HK-2 (cell line): ENCODE measurements at regions not wholly inside any gene's neighbourhood (a gene's known extent, or its start where the extent isn't known, plus 50 kb on each side); places are given as distances from the start of the nearest gene placed in this dataset.

ENCODE experiments used
- DNase-seq: peaks from one replicate; pipeline ENCODE4 v3.0.0-alpha.2; 2018; ENCODE audit not compliant: unreplicated experiment

DNA sequence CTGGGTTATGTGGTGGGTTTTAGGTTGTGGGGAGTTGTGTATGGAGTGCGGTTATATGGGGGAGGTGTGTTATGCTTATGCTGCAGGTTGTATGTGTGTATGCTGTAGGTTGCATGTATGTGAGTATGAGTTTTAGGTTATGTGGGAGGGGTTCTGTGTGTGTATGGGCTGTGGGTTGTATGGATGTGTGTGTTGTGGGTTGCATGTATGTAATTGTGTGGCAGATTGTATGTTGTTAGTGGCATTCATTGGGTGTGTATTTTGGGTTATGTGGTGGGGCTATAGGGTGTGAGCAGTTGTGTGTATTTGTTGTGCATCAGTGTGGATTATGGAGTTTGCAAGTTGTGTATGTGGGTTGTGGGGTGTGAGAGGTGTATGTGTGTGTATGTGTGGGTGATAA, 277.4 kb downstream of the NPIPA8 start:
- DNase-seq, result no peak

DNA sequence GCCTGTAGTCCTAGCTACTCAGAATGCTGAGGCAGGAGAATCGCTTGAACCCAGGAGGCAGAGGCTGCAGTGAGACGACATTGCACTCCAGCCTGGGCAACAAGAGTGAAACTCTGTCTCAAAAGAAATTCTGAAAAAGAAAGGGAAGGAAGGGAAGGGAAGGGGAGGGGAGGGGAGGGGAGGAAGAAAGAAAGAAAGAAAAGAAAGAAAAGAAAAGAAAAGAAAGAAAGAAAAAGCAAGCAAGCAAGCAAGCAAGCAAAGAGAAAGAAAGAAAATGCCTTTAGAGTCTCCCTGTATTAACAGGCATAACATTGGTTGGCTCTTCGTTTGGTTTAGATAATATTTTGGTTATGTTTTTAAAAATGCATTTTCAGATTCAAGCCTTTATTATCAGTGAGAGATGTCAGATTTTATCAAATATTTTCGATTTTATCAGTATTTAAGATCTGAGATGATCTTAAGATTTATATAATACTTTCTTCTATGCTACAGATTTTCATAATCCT, 281.1 kb downstream of the NPIPA8 start:
- DNase-seq, result no peak

DNA sequence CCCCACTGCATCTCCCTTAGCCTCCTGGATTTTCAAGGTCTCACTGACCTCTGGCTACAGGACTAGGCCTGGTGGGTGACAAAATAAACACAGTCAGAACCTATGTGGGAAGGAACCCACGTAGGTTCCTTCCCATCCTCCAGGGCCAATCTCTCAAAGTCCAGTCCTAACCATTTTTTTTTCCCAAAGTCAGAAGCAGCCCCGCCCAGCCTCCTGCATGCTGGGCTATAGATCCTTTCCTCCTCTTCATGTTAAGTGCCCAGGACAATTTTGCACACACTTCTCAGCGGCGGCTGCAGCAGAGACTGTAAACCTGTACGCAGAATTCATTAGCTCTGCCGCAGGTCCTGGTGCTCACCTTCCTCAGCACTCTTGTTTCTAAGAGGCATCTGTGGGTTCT, 285.8 kb downstream of the NPIPA8 start:
- DNase-seq, result no peak

DNA sequence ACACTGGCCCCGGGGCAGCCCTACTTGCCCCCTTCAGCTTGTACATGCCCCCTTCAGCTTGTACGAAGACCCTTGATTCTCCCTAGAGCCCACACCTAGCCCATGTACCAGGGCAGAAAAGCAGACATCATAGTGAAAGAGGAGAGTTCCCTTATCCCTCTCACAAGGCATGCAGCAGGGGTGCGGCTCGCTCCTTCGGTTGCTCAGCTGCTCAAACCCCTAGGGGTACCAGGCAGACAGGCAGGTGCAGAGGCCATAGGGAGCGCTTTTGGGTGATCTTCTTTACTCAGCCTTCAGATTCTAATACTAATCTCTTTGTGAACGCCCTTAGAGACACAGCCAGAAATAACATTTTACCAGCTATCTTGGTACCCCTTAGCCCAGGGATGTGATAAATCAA, 286.3 kb downstream of the NPIPA8 start:
- DNase-seq, result no peak

DNA sequence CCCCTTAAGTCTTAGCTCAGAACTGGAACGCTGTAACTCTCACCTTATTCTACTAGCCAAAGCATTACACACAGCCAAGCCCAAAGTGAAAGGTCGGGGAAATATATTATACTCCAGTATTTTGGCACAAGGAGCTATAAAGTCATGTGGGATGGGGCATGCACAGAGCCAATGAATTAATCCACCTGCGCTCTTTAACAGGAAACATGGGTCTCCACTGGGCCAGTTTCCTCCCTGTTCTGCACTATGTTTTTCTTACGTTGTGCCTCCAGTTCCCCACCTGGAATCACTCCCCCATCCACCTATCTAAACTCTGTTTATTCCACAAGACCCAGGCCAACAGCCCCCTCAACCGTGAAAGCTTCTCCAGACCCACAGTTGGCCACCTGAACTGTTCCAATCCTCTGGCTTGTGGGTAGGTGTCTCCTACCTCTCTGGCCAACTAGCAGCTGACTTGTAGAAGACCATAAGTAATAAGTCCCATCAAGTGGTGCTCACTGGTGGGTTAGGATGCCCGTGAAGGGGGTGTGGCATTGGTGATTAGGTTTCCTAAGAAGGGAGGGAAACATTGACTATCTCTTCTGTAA, 286.9 kb downstream of the NPIPA8 start:
- DNase-seq, result no peak

DNA sequence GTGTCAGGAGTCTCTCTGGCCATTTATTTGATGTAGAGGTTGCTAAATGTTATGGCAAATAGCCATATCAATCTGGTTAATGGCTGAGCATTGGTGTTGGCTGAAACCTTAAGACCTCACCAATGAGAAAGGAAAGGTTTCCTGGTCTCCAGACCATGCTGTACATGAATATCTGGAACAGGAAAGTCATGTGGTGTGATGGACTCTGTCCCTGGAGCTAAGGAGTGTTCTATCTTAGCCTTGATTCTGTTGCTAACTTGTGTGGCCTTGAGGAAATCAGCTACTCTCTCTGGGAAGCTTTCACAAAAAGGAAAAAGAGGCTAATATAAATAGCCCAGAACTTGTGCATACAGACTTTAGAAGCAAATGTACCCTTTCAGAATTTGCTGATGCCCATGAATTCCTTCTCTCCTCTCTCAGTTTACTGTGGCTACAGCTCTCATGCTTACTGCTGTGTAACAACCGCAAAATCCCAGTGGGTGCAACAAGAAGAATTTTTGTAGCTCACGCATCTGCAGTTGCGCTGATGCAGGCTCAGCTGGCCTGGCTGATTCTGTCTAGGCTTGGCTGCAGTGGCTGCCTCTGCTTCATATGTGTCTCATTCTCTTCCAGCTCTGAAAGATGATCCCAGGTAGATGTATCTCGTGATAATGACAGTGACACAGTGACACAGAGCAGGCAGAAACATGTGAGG, 287.5 kb downstream of the NPIPA8 start:
- DNase-seq, result no peak

DNA sequence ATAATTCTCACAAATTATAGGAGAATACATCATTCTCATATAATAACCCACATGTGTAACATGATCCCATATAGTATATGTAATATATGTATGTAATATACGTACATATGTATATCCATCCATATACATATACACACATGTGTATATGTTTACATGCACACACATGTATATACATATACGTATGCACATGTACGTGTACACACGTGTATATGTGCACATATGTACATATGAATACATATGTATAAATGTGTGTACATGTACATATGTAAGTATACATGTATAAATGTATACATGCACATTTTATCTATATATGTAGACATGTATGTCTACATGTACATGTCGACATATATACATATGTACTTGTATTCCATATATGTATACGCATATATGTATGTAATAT, 288.8 kb downstream of the NPIPA8 start:
- no peak for DNase-seq

DNA sequence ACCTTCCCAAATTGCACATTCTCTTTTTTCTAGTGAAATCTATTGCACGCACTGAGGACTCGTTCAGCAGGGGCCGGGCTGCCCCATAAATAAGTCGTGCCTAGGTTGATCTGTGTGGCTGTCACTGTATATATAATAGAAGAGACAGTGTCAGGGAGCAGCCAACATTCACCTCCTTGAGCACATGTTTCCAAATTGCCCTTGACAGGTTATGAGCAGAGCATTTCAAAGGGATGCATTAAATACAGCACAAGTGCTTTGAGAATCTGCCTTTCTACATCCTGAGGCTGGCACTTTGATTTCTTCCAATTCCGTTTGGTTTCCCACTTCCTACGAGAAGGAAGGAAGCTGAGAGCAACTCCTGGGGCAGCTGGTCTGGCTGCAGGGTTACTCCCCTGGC, 291.2 kb downstream of the NPIPA8 start:
- DNase-seq, result no peak

DNA sequence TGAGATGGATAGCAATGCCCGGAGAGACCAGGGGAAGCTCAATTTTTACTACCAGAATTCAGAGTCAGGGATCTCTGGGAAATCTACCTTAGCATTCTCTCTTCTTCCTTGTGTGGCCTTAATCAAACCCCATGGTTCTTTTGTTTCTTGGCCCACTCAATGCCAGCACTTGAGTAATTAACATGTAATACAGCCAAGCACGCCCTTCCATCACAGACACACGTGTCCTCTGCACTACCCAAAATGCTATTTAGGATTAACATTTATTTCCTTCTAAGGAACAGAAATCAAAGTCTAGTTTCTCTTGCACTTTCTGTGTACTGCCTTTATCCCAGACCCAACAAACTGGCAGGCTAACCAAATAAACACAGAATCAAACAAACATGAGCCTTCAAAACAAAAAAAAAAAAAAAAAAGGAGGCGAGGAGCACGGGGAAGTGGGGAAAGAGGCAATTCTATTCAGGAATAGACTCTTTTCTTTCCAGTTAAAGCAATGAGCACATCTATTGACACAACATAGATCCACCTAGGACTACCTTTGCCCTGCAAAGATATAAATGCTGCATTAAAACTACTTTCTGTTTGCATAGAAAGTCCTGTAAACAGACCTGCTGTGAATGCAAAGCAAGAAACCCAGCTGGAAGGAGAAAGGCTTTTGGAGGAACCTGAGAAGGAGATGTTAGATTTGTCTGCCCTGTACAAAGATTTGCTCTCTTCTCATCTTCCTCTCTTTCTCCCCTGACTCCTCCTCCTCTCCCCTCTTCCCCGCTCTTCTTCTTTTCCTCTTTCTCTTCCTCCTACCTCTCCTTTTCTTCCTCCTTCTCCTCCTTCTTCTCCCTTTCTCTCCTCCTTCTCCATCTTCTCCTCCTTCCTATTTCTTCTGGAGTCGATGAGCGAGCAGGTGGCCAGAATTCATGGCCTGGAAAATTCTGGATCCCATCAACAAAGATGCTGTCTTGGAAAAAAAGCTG, 294.4 kb downstream of the NPIPA8 start:
- no peak for DNase-seq

DNA sequence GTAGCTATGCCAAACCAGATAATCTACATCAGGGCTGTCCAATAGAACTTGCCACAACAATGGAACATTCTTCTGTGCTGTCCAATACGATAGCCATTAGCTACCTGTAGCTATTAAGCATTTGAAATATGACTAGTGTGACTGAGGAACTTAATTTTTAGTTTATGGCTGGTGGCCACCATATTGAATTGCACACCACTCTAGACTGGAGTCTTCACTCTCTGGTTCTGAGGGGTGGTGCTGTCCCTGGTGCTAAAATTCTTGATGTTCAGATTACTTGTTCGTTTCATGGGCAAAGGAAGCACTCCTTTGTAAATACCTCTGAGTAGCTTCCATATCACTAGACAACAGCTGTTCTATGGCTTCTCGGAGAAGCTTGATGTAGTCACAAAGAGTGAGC, 296.6 kb downstream of the NPIPA8 start:
- no peak for DNase-seq

DNA sequence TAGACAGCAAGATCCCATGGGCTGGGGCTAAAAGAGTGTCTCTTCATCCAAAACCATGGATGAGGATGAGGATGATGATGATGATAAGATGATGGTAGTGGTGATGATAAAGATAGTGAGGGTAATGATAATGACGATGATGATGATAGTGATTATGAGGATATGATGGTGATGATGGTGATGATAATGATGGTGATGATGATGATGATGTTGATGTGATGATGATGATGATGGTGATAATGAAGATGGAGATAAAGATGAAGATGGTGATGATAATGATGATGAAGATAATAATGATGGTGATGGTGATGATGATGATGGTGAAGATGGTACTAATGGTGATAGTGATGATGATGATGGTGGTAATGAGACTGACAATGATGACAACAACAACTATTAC, 299.5 kb downstream of the NPIPA8 start:
- no peak for DNase-seq

DNA sequence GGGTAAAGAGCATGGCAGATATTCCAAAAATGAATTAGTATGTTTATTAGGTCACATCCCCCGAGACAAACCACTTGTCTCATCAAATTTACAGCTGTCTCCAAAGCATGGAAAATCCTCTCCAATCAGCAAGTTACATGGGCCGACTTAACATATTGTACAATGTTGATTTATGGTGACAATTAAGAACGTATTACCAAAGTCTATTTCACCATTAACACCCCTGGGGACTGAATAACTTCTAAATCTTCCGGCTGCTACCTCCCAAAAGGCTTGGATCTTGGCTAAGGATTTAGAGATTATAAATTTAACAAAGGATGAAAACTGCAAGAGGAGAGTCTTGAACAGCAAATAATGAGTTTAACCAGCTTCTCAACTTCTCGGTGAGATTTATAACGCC, 311.9 kb downstream of the NPIPA8 start:
- DNase-seq, result no peak

DNA sequence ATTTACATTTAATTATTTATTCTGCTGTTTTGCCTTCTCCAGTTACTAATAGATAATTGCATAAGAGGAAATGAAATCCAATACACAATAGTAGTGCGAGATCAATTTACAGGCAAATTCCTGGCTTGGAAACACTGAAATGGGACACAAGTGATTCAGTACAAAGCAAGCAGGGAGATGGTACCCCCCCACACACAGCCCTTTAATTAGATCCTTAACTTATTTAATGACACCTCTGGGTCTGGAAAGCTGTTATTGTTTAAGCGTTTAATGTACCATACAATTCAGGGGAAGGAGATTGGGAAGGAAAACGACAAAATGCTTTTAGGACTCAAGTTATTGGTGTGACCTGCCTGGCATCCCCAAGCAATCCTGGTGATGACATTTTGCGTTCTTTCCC, 318.2 kb downstream of the NPIPA8 start:
- no peak for DNase-seq

DNA sequence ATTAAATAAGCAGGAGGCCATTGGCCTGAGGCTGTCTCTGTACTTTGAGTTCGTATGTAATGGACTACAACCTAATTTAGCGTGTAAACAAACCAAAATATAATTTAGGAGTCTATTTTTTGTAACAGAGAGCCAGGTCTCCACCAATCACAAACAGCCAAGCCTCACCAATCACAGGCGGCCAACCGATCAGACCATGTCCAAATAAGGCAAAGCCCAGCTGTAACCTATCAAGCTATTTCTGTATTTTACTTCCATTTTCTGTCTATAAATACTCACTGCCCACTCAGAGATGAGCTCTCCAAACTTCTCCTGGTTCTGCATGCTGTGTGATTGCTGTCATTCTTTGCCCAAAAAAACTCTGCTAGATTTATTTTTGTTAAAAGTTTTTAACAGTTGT, 322.7 kb downstream of the NPIPA8 start:
- DNase-seq, result no peak

DNA sequence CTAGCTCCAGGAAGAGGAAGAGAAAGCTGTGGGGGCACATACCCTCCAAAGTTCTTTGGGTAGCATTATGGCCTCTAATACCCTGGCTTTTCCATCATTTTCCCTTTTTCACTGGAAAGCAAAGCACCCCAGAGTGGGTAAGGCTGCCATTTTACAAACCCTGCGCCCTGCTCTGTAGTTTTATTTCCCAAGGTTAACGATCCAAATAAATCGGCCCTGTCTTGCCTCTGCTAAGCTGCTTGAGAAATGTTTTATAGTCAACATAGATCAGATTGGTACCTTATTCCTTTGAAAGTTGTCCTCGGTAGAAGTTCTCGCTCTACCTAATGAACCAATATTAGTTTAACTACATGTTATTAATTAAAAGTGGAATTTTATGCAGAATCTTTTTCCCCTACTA, 328.2 kb downstream of the NPIPA8 start:
- DNase-seq, result no peak

DNA sequence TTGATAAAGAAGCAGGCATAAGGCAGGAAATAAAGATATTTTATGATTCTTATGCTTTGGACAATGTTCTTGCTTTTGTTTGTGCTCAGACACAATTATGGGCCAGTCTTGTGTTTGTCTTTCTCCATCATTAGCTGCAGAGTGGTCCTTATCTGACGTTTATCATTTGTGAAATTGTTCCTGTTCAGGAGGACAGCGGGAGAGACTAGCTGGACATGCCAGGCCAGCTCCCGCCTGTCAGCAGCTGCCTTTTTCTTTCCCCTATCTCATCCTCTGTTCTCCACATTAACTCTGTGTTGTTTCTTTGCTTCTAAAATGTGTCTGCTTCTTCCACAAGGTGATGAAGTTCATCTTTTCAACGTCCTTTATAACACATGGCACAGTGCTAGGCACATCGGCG, 333.5 kb downstream of the NPIPA8 start:
- no peak for DNase-seq

DNA sequence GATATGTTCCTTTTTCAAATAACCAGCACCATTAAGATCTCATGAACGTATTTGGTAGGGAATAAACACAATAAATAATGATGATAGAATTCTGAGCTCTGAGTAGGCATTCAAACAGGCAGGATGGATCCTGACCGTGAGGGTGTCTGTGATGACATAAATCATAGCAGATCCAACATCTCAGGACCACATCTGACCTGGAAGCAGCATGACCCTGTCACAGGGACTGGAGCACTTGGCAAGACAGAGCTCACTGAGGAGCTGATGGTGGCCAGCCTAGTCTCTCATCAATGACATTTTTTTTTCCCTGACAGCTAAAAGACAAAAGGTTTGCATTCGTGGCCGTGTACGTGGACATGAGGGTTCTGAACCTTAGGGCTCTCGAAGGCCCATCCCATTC, 337.5 kb downstream of the NPIPA8 start:
- DNase-seq, result no peak

DNA sequence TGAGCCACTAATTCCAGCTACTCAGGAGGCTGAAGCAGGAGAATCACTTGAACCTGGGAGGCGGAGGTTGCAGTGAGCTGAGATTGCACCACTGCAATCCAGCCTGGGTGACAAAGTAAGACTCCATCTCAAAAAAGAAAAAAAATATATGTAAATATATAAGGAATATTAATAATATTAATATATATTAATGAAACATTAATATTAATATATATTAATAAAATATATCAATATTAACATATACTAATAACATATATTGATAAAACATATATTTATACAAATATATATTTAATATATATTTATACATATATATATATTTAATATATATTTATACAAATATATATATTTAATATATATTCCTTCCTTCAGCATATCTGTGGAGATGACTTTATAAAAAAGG, 338.0 kb downstream of the NPIPA8 start:
- DNase-seq, result no peak

DNA sequence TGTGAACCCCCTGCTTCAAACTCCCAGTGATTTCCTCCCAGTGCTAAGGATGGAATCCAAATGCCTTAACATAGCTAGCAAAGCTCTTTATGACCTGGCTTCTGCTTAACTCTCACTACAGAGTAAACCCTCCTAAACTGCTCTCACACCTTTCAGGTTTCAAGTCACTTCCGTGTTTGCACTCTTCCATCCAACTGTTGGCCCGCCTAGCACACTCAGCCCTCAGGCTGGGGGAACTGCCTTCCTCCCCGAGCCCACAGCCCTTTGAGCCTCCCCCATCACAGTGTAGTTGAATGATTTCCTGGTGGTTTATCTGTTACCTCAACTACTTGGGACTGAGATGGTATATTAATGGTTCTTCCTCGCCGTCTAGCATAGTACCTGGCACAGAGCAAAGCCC, 342.5 kb downstream of the NPIPA8 start:
- DNase-seq, result no peak

DNA sequence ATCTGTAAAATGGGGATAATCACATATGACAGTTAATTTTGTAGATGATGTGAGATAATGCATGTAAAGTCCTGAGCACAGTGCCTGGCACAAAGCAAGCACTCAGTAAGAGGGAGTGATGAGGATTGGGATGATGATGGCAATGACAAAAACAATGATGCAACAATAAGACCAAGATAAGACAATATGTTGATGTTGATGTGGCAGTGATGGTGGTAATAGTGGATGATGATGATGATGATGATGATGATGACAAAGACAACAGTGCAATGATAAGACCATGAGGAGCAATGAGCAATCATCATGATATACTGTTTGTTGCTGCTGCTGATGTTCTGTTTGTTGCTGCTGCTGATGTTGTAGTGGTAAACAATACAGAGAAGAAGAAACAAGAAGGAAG, 344.1 kb downstream of the NPIPA8 start:
- DNase-seq, result no peak

DNA sequence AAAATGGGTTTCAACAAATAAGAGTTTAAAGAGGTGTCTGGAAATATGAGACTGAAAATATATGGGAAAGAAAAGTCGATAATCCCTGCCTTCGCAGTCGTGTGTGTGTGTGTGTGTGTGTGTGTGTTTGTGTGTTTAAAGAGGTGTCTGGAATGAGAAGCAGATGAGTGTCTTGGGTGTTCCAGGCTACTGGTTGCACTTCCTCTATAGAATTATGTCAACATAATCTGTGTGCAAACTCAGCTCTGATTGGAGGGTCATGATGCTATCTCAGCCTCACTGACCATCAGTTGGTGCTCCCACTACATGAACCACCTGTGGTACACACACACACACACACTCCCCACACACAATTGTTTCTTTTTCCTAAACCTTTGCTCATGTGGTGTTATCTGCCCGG, 347.3 kb downstream of the NPIPA8 start:
- no peak for DNase-seq

DNA sequence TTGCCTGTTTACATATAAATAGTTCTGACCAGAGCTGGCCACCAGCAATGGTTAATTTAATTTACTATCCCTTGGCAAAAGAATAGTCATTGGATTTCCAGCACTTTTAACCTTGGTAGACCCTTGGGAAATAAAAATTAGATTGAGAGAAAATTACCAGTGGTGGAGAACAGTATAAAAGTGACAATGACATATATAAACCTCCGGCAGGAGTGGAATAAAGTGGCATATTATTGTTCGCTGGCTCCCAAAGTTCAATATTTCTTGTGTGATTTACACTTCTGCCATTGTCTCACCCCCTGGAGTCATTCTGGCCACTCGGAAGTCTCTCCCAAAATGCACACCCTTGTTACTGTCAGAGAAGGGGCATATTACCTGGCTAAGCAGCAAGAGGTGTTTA, 347.7 kb downstream of the NPIPA8 start:
- no peak for DNase-seq

DNA sequence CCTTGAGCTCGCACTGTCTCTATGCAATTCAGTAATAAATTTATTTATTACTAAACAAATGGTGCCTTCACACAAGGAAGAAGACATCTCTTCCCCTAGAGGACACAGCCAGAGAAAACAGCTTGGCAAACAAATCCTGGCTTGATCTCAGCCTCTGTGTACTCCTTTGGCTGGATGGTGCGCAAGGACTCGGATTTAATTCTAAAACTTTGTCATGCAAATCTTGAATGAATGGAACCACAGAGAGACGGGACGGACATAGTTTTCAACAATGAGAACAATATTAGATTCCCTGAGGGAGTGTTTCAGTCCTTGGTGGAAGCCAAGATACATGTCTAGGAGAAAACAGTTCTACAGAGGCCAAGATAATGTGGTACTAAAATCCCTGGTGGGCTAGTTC, 349.5 kb downstream of the NPIPA8 start:
- DNase-seq, result no peak
